DOHH2 (cell line): ENCODE measurements at regions not wholly inside any gene's neighbourhood (a gene's known extent, or its start where the extent isn't known, plus 50 kb on each side); places are given as distances from the start of the nearest gene placed in this dataset.
"Not testable (repeated sequence)": the region's sequence is repeated elsewhere in the genome, so short reads cannot be mapped to it uniquely, and the experiment has no call there.

Experiments used
- EZH2phosphoT487 ChIP-seq: fragments of 200-600 bp; sonication (generic); IDR thresholded peaks from 2 replicates; pipeline ENCODE4 v1.6.1; 2017; ENCODE audit warnings: borderline replicate concordance, mild to moderate bottlenecking, antibody characterized with exemption, low read length, moderate library complexity, mixed read lengths
- TF ChIP-seq, protein P1 (sequence below): fragments of 200-600 bp; sonication (generic); IDR thresholded peaks from one replicate; pipeline ENCODE4 v1.5.1; 2014; ENCODE audit warnings: antibody characterized with exemption, mild to moderate bottlenecking, low read depth, low read length; ENCODE audit not compliant: poor library complexity, severe bottlenecking

DNA sequence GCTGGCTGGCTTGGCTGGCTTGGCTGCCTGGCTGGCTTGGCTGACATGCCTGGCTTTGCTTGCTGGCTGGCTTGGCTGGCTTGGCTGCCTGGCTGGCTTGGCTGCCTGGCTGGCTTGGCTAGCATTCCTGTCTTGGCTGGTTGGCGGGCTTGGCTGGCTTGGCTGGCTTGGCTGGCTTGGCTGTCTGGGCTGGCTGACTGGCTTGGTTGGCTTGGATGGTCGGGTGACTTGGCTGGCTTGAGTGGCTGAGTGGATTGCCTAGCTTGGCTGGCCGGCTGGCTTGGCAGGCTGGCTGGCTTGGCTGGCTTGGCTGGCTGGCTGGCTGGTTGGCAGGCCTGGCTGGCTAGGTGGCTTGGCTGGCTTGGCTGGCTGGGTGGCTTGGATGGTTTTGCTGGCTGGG is 2832.3 kb downstream of the RPIA start:
- TF ChIP-seq, protein P1, sequence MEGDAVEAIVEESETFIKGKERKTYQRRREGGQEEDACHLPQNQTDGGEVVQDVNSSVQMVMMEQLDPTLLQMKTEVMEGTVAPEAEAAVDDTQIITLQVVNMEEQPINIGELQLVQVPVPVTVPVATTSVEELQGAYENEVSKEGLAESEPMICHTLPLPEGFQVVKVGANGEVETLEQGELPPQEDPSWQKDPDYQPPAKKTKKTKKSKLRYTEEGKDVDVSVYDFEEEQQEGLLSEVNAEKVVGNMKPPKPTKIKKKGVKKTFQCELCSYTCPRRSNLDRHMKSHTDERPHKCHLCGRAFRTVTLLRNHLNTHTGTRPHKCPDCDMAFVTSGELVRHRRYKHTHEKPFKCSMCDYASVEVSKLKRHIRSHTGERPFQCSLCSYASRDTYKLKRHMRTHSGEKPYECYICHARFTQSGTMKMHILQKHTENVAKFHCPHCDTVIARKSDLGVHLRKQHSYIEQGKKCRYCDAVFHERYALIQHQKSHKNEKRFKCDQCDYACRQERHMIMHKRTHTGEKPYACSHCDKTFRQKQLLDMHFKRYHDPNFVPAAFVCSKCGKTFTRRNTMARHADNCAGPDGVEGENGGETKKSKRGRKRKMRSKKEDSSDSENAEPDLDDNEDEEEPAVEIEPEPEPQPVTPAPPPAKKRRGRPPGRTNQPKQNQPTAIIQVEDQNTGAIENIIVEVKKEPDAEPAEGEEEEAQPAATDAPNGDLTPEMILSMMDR, result not testable (repeated sequence)
- not testable (repeated sequence) for TF ChIP-seq EZH2phosphoT487
